Activated CD4-positive, CD25-positive, alpha-beta regulatory T cell treated with anti-CD3 and anti-CD28 coated beads, Interleukin-2, amount 50 U/mL, for 24 hours (primary cell): ENCODE measurements at regions not wholly inside any gene's neighbourhood (a gene's known extent, or its start where the extent isn't known, plus 50 kb on each side); places are given as distances from the start of the nearest gene placed in this dataset.
"Not testable (repeated sequence)": the region's sequence is repeated elsewhere in the genome, so short reads cannot be mapped to it uniquely, and the experiment has no call there.

Experiments used
- ATAC-seq, 2 donors: fragments of 150-1000 bp; cut with Tn5 transposase; one replicate each; pipeline ENCODE4 v1.10.0; 2021; ENCODE audit warnings: mild to moderate bottlenecking in 1 of 2, moderate library complexity in 1 of 2

GRCh38 chr3:144652573-144652972 lies 681.0 kb downstream of the DIPK2A start:
- ATAC-seq, result no peak

DNA sequence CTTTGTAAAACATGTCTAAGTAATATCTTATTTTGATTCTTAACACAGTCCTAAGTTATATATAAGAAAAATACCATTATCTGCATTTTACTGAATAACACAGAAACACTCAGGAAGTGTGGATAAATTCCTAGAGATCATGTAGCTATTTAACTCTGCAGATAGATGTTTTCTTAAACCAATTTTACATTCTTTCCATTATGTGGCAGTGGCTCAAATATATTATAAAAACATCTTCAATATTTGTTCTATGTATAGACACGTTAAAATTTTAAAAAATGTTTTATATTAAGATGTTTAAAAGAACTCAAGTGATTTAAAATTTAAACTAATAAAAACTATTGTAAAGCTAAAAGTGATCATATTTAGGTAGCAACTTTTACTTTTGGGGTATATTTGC lies 683.8 kb downstream of the DIPK2A start:
- no peak for ATAC-seq

- no peak for ATAC-seq
Measured at GRCh38 chr3:144660186-144660585, 688.6 kb downstream of the DIPK2A start.

DNA sequence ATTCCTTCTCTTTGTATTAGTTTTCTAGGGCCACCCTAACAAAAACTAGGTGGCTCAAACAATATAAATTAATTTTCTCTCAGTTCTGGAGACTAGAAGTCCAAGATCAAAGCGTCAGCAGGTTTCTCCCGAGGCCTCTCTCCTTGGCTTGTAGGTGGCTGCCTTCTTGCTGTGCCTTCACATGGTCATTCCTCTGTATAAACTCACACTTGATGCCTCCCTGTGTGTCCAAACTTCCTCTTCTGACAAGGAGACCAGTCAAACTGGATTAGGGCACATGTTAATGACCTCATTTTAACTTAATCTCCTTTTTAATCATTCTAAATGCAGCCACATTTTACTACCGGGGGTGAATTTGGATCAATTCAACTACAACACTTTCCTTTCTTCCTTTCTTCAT lies 691.1 kb downstream of the DIPK2A start:
- ATAC-seq, result no peak

GRCh38 chr3:144663456-144664436 lies 692.1 kb downstream of the DIPK2A start:
- ATAC-seq, result no peak

DNA sequence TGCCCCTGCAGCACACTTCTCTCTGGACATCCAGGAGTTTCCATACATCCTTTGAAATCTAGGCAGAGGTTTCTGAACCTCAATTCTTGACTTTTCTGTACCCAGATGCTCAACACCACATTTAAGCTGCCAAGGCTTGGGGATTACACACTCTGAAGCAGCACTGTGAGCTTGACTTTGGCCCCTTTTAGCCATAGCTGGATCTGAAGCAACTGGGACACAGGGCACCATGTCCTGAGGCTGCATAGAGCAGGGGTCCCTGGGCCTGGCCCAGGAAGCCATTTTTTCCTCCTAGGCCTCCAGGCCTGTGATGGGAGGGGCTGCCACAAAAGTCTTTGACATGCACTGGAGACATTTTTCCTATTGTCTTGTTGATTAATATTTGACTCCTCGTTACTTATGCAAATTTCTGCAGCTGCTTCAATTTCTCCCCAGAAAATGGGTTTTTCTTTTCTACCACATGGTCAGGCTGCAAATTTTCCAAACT lies 694.0 kb downstream of the DIPK2A start:
- no peak for ATAC-seq

DNA sequence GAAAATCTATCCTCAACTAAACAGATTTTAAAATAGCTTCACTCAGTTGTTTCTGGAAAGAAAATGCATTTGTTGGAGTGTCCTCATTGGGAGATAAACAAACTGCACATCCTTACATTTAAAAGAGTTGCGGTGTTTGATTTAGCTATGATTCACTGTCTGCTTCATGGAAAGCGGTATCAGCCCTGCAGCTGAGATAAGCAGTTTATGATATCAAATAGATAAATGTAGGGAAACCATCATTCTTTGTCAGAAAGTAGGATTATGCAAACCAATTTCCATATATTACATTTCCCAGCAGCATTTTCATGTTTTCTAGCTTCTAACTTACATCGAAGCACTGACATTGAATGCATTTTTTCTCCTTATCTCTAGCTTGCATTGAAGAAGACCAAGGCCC lies 698.9 kb downstream of the DIPK2A start:
- ATAC-seq, result no peak

DNA sequence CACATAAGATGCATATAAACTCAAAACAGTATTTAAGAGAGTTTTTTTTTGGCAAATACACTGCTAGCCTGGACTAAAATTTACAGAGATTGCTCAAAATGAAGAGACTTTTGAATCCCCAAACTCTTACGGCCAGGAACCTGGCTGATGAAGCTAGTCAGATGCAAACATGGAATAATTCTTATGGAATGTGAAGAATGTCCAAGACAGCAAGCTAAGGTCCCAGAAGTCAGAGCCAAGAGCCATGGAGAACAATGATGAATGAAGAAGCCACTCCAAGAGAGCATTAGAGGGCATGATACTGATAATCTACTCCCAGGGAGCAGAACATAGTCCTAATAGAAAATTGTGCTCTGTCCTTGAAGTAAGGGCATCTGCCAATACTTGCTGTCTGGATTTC lies 705.5 kb downstream of the DIPK2A start:
- ATAC-seq, result no peak

DNA sequence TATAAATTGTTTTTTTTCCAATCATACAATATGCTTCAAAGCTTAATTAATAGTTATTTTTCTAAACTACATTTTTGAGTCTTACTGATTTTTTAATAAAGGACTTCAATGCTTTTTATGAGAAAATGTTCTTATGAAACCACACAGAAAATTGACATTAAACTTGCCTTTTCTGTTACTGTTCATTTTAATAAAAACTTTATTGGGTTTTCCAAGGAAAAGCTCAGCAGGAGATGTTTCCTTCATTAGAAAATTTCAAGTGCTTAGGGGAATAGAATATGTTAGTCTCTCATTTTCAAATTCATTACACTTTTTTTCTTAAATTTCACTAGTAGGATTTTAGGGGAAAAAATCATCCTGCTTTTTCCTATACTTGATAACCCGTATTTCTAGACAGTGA lies 711.4 kb downstream of the DIPK2A start:
- no peak for ATAC-seq

DNA sequence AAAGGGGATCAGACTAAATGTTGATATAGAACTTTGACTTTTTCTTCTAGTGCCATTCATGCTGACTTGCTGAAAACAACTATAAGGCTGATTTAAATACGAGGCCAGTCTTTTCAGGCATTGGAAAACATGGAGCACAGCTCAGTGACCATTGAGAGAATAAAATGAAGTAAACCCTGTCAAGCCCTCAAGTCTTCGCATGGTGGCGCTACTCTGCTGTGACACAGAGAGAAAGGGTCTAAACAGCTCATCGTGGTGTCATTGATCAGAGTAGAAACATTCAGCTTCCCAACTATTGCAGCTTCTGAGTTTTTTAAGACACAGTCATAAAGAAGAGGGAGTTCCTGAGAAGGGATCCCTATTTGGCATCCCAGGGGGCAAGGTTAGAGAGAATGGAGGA lies 716.2 kb downstream of the DIPK2A start:
- no peak for ATAC-seq

- no peak for ATAC-seq
Measured at GRCh38 chr3:144692488-144692887, 720.9 kb downstream of the DIPK2A start.

GRCh38 chr3:144708437-144708836 lies 736.8 kb downstream of the DIPK2A start:
- no peak for ATAC-seq

GRCh38 chr3:144737281-144737680 lies 765.7 kb downstream of the DIPK2A start:
- no peak for ATAC-seq

DNA sequence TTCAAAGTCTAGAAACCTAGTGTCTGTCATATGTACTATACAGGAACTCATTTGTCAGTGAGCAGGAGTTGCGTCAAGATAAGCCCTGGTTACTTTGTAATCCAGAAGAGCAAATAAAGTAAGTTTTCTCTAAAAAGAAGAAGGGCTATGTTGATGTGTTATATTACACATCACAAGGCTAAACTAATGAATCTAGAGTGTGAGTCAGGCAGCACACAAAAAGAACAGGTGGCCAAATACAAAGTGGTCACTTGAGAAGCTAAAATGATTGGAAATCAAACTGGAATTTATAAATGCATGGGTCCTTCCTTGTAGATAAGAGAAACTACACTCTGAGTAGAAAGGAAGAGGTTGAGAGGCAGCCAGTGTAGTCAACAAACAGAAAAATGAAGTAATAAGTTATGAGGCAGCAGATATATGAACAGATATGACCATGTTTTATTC lies 771.6 kb downstream of the DIPK2A start:
- no peak for ATAC-seq

DNA sequence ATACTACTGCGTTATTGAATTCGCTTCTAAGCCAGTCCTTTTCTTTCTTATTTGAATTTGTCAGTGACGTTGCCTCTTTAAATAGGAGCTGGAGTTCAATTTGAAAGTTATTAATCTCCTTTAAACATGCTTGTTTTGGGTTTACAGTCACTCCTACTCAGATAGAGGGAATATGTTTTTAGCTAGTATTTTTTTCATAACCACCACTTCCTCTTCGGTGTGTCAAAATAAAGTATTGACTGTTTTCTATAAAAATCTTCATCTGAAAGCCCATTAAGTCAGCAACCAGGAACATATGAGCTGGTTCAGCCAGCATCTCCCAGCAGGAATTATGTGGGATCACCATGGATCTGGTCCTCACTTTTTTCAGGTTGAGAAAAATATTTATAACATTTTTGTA lies 772.9 kb downstream of the DIPK2A start:
- ATAC-seq, result no peak

DNA sequence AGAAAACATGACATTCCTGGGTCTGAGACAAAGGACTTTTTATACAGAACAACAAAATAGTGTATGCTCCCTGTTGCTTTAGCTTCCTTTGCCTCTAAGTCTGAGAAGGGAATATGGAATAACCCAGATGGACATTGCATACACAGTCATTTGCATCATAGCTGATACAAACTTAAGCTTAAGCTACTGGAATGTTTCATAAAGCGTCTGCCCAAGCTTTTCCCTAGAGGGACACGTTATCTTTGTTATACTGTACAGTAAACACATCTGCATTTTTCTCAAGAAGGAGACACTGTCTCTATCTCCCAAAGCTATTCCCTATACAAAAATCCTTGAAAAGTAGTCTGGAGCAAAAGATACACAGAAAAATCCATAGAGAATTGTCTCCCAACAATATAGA lies 775.0 kb downstream of the DIPK2A start:
- no peak for ATAC-seq

DNA sequence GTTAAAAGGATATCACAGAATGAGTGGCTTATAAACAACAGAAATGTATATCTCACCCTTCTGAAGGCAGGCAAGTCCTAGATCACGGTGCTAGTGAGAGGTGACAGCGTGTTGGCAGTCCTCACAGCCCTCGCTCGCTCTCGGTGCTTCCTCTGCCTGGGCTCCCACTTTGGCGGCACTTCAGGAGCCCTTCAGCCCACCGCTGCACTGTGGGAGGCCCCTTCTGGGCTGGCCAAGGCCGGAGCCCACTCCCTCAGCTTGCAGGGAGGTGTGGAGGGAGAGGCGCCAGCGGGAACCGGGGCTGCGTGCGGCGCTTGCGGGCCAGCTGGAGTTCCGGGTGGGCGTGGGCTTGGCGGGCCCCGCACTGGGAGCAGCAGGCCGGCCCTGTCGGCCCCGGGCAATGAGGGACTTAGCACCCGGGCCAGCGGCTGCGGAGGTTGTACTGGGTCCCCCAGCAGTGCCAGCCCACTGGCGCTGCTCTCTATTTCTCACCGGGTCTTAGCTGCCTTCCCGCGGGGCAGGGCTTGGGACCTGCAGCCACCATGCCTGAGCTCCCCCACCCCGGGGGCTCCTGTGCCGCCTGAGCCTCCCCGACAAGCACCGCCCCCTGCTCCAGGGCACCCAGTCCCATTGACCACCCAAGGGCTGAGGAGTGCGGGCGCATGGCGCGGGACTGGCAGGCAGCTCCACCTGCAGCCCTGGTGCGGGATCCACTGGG lies 778.1 kb downstream of the DIPK2A start:
- not testable (repeated sequence) for ATAC-seq

DNA sequence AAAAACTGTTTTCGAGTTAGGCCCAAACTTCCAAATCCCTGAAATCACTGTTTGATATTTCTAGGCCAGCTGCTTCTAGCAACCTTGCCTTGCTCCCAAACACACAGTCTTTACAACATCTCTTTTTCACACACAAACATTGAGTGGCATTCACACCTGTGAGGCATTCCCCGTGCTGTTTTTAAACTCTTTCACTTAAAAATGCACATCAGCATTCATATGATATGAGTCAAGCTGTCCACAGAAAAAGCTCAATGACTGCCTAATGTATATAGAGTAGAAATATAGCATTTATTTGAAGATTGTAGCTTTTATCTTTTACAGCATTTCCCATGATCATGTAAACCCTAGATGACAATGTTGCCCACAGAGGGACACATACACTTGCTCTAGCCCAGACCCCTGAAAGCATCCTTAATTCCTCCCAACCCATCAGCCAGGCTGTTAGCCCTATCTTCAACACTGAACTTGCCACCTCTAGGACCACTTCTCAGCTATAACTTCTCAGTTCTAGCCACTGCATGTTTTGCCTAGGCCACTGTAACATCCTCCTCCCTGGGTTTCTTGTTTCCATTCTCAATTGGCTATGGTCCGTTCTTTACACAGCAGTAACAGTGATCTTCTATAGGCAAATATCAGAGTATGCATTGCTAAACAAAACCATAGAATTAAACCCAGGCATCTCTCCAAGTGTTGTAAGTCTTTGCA lies 782.6 kb downstream of the DIPK2A start:
- ATAC-seq, result no peak

DNA sequence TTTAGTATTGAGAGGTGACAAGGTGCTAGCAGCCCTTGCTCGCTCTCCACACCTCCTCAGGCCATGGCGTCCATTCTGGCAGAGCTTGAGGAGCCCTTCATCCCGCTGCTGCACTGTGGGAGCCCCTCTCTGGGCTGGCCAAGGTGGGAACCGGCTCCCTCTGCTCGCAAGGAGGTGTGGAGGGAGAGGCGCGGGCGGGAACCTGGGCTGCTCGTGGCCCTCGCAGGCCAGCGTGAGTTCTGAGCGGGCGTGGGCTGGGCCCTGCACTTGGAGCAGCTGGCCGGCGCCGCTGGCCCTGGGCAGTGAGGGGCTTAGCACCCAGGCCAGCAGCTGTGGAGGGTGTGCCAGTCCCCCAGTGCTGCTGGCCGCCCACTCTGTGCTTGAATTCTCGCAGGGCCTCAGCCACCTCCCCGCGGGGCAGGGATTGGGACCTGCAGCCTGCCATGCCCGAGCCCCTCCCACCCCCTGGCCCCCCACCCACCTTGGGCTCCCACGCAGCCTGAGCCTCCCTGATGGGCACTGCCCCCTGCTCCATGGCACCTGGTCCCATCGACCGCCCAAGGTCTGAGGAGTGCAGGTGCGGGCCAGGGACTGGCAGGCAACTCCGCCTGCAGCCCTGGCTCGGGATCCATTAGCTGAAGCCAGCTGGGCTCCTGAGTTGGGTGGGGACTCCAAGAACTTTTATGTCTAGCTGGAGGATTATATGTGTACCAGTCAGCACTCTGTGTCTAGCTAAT lies 785.2 kb downstream of the DIPK2A start:
- no peak for ATAC-seq

DNA sequence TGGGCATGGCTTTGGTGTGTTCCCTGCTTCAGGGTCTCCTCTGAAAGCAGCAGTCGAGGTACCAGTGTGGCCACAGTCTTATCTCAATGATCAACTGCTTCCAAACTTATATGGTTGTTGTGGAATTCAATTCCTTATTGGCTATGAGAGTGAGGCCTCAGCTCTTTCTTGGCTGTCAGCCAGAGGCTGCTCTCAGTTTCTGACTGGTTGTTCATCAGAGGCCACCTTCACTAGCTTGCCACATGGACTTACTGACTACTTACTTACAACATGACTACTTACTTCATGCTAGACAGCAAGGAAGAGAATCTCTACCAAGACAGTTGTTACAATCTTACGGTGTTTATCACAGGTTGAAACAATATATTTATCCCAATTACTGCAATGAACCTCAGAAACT lies 789.2 kb downstream of the DIPK2A start:
- ATAC-seq, result no peak

DNA sequence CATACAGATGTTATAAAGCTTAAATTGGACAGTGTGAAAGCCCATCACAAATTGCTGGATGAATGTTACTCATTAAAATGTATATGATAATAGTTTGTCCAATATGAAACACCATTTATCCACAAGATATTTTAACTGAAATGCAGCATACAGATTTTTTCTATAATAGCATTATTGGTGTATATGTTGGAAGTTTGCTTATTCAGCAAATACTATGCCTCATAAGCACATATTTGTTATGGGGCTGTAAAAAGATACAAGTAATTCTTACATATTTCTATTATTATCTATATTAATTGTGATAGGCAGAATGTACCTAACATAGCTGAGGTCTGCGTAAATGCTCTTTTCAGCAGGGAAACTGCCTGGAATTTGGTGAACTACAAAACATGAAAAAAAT lies 790.5 kb downstream of the DIPK2A start:
- no peak for ATAC-seq

DNA sequence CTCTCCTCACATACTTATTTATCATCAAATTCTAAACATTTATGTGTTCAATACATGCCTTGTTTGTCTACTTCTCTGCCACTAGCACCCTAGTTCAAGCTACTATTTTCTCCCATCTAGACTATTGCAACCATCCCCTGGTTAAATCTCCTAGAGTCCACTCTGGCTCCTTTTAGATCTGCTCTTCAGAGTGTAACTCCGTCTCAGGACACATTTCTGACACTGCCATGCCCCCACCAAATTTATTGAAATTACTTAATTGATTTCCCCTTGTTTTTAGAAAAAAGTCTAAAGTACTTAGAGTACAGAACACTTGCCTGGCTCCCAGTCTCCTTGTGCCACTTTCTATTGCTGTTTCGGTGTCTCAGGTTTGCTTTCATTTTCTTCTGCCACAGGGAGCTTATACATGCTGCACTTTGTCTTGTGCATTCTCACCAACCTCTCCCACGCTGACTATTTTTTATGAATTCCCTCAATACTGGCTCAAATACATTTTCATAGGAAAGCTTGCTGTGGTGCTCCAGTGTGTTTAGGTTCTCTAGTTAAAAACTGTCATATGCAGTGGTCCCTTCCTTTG lies 792.3 kb downstream of the DIPK2A start:
- no peak for ATAC-seq
